Endothelial cell of umbilical vein (primary cell): ENCODE measurements at regions not wholly inside any gene's neighbourhood (a gene's known extent, or its start where the extent isn't known, plus 50 kb on each side); places are given as distances from the start of the nearest gene placed in this dataset.

Source experiments
- BruUV-seq: library from RNA; stranded (reverse); fragments of 400-500 nt; replicated peaks from 2 replicates; lab custom pipeline; 2021; lab: Mats Ljungman, UMichigan
- CTCF ChIA-PET: fragments of 300-600, 350-600 bp; sonication (Branson Sonifier 250); formaldehyde crosslinking; loops from one replicate; lab custom pipeline; 2021; ENCODE audit warnings: antibody characterized with exemption, inconsistent platforms; lab: Charles Lee
- POLR2A ChIA-PET: fragments of 300-600, 350-600 bp; sonication (Branson Sonifier 250); formaldehyde crosslinking; loops from one replicate; lab custom pipeline; 2021; ENCODE audit warnings: antibody characterized with exemption, inconsistent platforms; lab: Charles Lee
- DNase-seq: peaks from one replicate; pipeline ENCODE4 v3.0.0-alpha.2; 2011; ENCODE audit warnings: low read depth, low spot score
- FAIRE-seq: peaks from 2 replicates; lab custom pipeline; 2011; peaks lifted over from hg19 to GRCh38; lab: Jason Lieb, UNC
- H2AFZ ChIP-seq: 2 replicates; pipeline ENCODE4 v1.6.0; 2012; ENCODE audit warnings: low read depth, low read length, control low read depth, inconsistent platforms
- H3K27ac ChIP-seq: 2 replicates; pipeline ENCODE4 v1.5.1; 2011; ENCODE audit warnings: low read depth, mild to moderate bottlenecking, control low read depth, low read length, moderate library complexity; ENCODE audit not compliant: insufficient read depth
- H3K27me3 ChIP-seq, 2 experiments: 2 replicates each; pipeline versions ENCODE4 v1.6.0 to v1.6.1; 2011; ENCODE audit warnings: low read length in 2 of 2, mixed read lengths in 1 of 2; ENCODE audit not compliant: control insufficient read depth in 2 of 2, insufficient read depth in 2 of 2
- H3K36me3 ChIP-seq, 2 experiments: 2 replicates in 1 of 2; 3 replicates in 1 of 2; pipeline ENCODE4 v1.5.1; 2011; ENCODE audit warnings: low read length in 2 of 2, mild to moderate bottlenecking in 1 of 2, moderate library complexity in 1 of 2; ENCODE audit not compliant: control insufficient read depth in 2 of 2, insufficient read depth in 2 of 2; ENCODE audit errors: extremely low read depth in 1 of 2
- H3K4me1 ChIP-seq: 3 replicates; pipeline ENCODE4 v1.5.1; 2011; ENCODE audit warnings: mild to moderate bottlenecking, low read length; ENCODE audit not compliant: control insufficient read depth, insufficient read depth; ENCODE audit errors: extremely low read depth
- H3K4me2 ChIP-seq: 2 replicates; pipeline ENCODE4 v1.6.1; 2011; ENCODE audit warnings: low read length, control low read depth, mixed read lengths; ENCODE audit not compliant: insufficient read depth
- H3K4me3 ChIP-seq, 3 experiments: fragments of 200-600 bp in 1 of 3; sonication (generic), shearing (Covaris generic) in 1 of 3; replicated peaks in 1 of 3; 2 replicates each; pipeline ENCODE4 v1.5.1; 2011 to 2016; ENCODE audit warnings: control low read depth in 3 of 3, low read length in 3 of 3, mild to moderate bottlenecking in 2 of 3, inconsistent platforms in 1 of 3, low read depth in 1 of 3, moderate library complexity in 1 of 3; ENCODE audit not compliant: insufficient read depth in 1 of 3
- H3K79me2 ChIP-seq: 2 replicates; pipeline ENCODE4 v1.6.0; 2012; ENCODE audit warnings: low read length, inconsistent platforms; ENCODE audit not compliant: control insufficient read depth, insufficient read depth
- H3K9ac ChIP-seq: replicated peaks from 2 replicates; pipeline ENCODE3; 2011; ENCODE audit warnings: low read length, control low read depth; ENCODE audit not compliant: insufficient read depth; ENCODE audit errors: extremely low read depth
- H3K9me1 ChIP-seq: replicated peaks from 3 replicates; pipeline ENCODE4 v1.6.0; 2011; ENCODE audit warnings: mild to moderate bottlenecking, low read length; ENCODE audit not compliant: control insufficient read depth, insufficient read depth; ENCODE audit errors: extremely low read depth
- H3K9me3 ChIP-seq: replicated peaks from 2 replicates; pipeline ENCODE4 v1.5.1; 2012; ENCODE audit warnings: low read length, inconsistent platforms; ENCODE audit not compliant: control insufficient read depth, insufficient read depth
- H4K20me1 ChIP-seq: replicated peaks from 2 replicates; pipeline ENCODE3; 2011; ENCODE audit warnings: mild to moderate bottlenecking, low read length; ENCODE audit not compliant: control insufficient read depth, insufficient read depth; ENCODE audit errors: extremely low read depth
- EZH2 ChIP-seq: IDR thresholded peaks from 2 replicates; pipeline ENCODE4 v1.6.1; 2012; ENCODE audit warnings: borderline replicate concordance, low read depth, mild to moderate bottlenecking, moderate library complexity, low read length, inconsistent platforms; ENCODE audit not compliant: severe bottlenecking
- FOS ChIP-seq: IDR thresholded peaks from 2 replicates; pipeline ENCODE4 v1.6.1; 2011; ENCODE audit warnings: mild to moderate bottlenecking, low read length, moderate library complexity, borderline replicate concordance; ENCODE audit not compliant: insufficient read depth
- GATA2 ChIP-seq: IDR thresholded peaks from 2 replicates; pipeline ENCODE4 v1.7.0; 2011; ENCODE audit warnings: low read depth, mild to moderate bottlenecking, moderate library complexity, mixed read lengths, low read length; ENCODE audit not compliant: insufficient read length, insufficient read depth
- JUN ChIP-seq: IDR thresholded peaks from 2 replicates; pipeline ENCODE4 v1.6.1; 2011; ENCODE audit warnings: borderline replicate concordance, low read depth; ENCODE audit not compliant: insufficient read length, insufficient read depth
- MYC ChIP-seq: IDR thresholded peaks from one replicate; pipeline ENCODE4 v1.6.1; 2011; ENCODE audit warnings: mild to moderate bottlenecking, low read depth, low read length
- POLR2A ChIP-seq: IDR thresholded peaks from 2 replicates; pipeline ENCODE4 v1.6.1; 2012; ENCODE audit warnings: low read depth, mild to moderate bottlenecking, control low read depth, low read length
- POLR2AphosphoS5 ChIP-seq: IDR thresholded peaks from 2 replicates; pipeline ENCODE4 v1.6.1; 2012; ENCODE audit warnings: low read depth, mild to moderate bottlenecking, control low read depth, low read length, moderate library complexity; ENCODE audit not compliant: insufficient read depth
- dilution Hi-C: fragments of 300-500 bp; cut with MboI; formaldehyde crosslinking; loops from one replicate; pipeline ENCODE4 v1.15.0; 2019; ENCODE audit warnings: low sequenced_read_pairs; ENCODE audit not compliant: extremely low pct_ligation_motif_present
- intact Hi-C: fragments of 100-400 bp; cut with micrococcal nuclease; formaldehyde crosslinking; loops from one replicate; pipeline ENCODE4 v1.10.0; 2022
- TF ChIP-seq, protein P1 (sequence below), 2 donors: IDR thresholded peaks; 1 replicate in 1 of 2; 2 replicates in 1 of 2; pipeline ENCODE4 v1.5.1; 2011; ENCODE audit warnings: low read length in 2 of 2, mild to moderate bottlenecking in 2 of 2, moderate library complexity in 2 of 2, control low read depth in 1 of 2, inconsistent platforms in 1 of 2, low read depth in 1 of 2; ENCODE audit not compliant: insufficient read depth in 1 of 2; ENCODE audit errors: extremely low read depth in 1 of 2

DNA sequence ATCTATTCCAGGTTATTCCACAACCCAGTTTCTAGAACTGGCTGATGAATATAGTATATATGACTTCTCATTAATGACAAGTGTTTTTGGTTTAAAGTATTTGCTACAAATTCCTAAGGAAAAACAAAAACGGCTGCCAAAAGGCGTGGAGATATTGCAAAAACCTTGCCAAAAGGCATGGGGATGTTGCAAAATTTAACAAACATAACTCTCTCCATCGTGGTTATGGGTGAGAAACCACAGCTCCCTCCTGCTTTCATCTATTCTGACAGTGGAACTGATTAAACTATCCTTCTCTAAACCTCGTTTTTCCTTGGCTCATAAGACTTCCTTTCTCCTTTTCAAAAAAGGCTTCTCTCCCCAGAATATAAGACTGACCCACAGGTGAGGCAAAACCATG is 342.0 kb upstream of the PDZRN3 start:
- Histone ChIP-seq H3K4me3 (no peak overlapping the region), H2AFZ (no peak overlapping the region), H3K9me3 (peaks cover 4% of the 10 kb centered on the region), H3K27me3 (no peaks in the 10 kb centered on the region), H4K20me1 (no peaks in the 10 kb centered on the region), H3K9ac (no peak overlapping the region), H3K4me2 (no peak overlapping the region), H3K9me1 (no peaks in the 10 kb centered on the region), H3K79me2 (no peaks in the 10 kb centered on the region), H3K36me3 (no peaks in the 10 kb centered on the region), H3K4me1 (no peaks in the 10 kb centered on the region), H3K27ac (no peak overlapping the region)
- BruUV-seq = no TSS peak
- DNase-seq (no peak), FAIRE-seq (no peak)
- intact Hi-C loops = no loop called here
- no peak for TF ChIP-seq FOS
- no peak for TF ChIP-seq POLR2AphosphoS5
- TF ChIP-seq MYC = no peak
- TF ChIP-seq JUN = no peak
- no peak for TF ChIP-seq GATA2
- TF ChIP-seq POLR2A = no peak
- TF ChIP-seq EZH2 = no peak
- TF ChIP-seq, protein P1, sequence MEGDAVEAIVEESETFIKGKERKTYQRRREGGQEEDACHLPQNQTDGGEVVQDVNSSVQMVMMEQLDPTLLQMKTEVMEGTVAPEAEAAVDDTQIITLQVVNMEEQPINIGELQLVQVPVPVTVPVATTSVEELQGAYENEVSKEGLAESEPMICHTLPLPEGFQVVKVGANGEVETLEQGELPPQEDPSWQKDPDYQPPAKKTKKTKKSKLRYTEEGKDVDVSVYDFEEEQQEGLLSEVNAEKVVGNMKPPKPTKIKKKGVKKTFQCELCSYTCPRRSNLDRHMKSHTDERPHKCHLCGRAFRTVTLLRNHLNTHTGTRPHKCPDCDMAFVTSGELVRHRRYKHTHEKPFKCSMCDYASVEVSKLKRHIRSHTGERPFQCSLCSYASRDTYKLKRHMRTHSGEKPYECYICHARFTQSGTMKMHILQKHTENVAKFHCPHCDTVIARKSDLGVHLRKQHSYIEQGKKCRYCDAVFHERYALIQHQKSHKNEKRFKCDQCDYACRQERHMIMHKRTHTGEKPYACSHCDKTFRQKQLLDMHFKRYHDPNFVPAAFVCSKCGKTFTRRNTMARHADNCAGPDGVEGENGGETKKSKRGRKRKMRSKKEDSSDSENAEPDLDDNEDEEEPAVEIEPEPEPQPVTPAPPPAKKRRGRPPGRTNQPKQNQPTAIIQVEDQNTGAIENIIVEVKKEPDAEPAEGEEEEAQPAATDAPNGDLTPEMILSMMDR (IDR thresholded peaks at IDR 0.05; ENCODE audit: extremely low read depth in 1 of 2, insufficient read depth in 1 of 2, low read depth in 1 of 2, low read length in 2 of 2) = no peak
- dilution Hi-C loops = no loop called here
- ChIA-PET POLR2A (no interaction called here), CTCF (no interaction called here)
